Left lobe of liver (tissue), 2 donors: ENCODE measurements at regions not wholly inside any gene's neighbourhood (a gene's known extent, or its start where the extent isn't known, plus 50 kb on each side); places are given as distances from the start of the nearest gene placed in this dataset.

Source experiments
- ATAC-seq: fragments of 200-7000 bp; cut with Tn5 transposase; one replicate; pipeline ENCODE4 v1.9.1; 2020; ENCODE audit warnings: mild to moderate bottlenecking, moderate library complexity
- DNase-seq: peaks from one replicate; pipeline ENCODE4 v3.0.0-alpha.2; 2020; ENCODE audit warnings: low spot score
- donor health status: DM: no; HTN: no; CAD: no; lungs with moderate emphysema.
- donor health status: DM: no; HTN: yes; CAD: no.

DNA sequence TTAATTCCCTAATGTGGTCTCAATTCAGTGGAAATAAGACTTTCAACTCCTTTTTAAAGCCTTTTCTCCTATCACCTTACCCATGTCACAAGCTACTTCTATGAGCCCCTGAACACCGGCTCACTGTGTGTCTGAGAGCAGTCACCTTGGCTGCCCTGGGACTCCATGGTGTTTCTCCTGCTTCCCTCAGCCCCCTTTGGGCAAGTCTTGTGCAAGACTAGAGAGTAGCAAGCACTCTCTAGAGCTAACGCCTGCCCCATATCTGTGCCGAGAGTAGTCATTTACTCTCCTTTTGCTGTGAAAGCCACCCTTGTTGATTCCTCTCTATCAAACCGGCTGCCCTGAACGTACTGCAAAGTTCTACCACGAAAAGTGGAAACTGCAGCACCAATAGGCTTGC lies 77.9 kb upstream of the DAB2 start:
- ATAC-seq (no peak), DNase-seq (no peak)

- no peak for ATAC-seq
- no peak for DNase-seq
Measured at GRCh38 chr5:39501397-39501796, 76.6 kb upstream of the DAB2 start.

GRCh38 chr5:39500551-39501175 lies 75.9 kb upstream of the DAB2 start:
- ATAC-seq, result no peak
- no peak for DNase-seq

- ATAC-seq (no peak), DNase-seq (no peak)
Measured at GRCh38 chr5:39498278-39498952, 73.6 kb upstream of the DAB2 start.

- DNase-seq (no peak), ATAC-seq (no peak)
Measured at GRCh38 chr5:39497322-39497721, 72.5 kb upstream of the DAB2 start.

- ATAC-seq (no peak), DNase-seq (no peak)
Measured at GRCh38 chr5:39495227-39495626, 70.4 kb upstream of the DAB2 start.

- ATAC-seq, result no peak
- DNase-seq, result no peak
Measured at GRCh38 chr5:39494534-39494933, 69.8 kb upstream of the DAB2 start.

DNA sequence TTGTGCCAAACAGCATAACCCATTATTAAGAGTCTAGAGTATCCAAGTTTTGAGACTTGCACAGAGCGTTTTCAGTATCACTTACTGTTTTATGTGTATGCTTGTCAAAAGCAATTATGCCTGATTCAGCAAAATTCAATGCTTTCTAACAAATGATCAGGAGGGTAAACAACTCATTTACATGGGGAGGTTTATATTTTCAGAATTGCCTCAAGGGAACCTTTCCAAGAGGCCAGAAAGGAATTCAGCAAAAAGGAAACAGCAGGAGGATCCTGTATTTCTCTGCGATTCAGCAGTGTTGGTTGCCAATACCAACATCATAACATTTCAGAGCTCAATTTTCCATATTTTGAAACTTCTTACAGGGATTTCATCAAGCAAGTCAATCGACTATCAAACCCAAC lies 69.3 kb upstream of the DAB2 start:
- ATAC-seq (no peak), DNase-seq (no peak)

- ATAC-seq (no peak), DNase-seq (no peak)
Measured at GRCh38 chr5:39491210-39491609, 66.4 kb upstream of the DAB2 start.

DNA sequence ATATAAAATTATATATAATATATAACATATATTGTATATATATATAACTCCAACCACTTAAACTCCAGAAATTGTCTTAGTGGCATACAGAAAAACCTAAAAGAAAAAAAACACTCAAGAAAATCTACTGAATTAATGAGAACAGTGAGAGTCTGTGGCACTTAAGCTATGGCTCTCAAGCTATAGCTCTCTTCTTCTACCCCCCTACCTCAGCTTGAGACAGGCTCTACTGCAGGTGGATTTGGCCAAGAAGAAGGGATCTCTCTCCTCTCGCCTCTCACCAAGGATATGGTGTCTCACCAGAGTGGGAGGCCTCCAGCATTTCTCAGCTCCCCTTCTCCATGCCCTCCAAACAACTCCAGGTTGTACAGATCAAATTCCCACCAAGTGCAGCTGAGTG lies 64.5 kb upstream of the DAB2 start:
- DNase-seq (no peak), ATAC-seq (no peak)

GRCh38 chr5:39486790-39487189 lies 62.0 kb upstream of the DAB2 start:
- ATAC-seq, result no peak
- no peak for DNase-seq

DNA sequence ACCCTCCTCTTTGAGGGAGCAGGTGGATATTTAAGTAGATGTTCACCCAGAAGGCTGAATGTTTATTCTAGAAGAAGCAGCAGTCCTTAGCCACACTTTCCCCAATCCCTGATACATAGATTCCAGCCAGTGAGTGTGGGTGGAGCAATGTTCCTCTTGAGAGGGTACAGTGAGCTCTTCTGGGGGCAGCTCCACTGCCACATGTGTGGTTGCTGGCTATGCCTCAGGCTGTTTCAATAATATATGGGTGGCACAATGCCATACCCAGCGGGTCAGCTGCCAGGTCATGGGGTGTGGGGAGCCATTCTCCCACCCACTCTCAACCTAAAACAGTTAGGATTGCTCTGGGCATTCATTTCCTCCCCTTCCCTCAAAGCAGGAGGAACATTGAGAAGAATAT lies 61.6 kb upstream of the DAB2 start:
- no peak for ATAC-seq
- DNase-seq, result no peak

GRCh38 chr5:39485079-39485478 lies 60.3 kb upstream of the DAB2 start:
- ATAC-seq, result no peak
- DNase-seq, result no peak

DNA sequence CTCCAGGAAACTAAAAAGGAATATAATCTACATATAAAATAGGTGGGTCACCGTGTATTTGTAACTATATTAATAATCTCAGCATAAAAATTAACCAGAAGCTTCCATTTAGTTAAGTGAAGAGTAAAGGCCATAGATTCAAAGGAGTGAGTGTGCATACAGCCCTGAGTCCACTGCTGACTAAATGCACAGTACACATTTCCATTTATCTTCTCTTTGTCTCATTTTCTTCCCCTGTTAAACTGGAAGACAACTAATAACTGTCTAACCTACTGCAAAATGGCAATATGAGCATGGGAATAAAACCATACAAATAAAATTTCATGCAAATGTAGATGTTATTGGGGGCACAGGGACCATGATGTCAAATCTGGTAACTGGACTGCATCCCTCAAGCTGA lies 59.9 kb upstream of the DAB2 start:
- ATAC-seq (no peak), DNase-seq (no peak)

DNA sequence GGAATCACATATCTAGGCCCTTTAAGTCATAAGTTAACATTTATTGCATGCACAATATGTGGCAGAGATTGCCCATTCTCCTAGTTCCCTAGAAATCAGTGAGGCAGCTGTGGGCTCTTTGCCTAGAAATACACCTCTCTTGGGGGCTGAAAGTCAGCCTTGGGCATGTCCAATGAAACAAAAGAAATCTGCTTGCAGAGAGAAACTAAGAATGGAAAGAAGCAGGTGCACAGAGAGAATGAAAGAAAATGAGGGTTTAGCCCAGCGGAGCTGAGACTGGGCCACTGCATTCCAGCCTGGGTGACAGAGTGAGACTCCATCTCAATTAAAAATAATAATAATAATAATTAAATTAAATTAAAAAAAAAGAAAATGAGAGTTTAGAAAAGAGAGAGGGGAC lies 57.3 kb upstream of the DAB2 start:
- no peak for ATAC-seq
- no peak for DNase-seq

GRCh38 chr5:39479537-39479936 lies 54.8 kb upstream of the DAB2 start:
- ATAC-seq (no peak), DNase-seq (no peak)

- DNase-seq (no peak), ATAC-seq (no peak)
Measured at GRCh38 chr5:39478863-39479262, 54.1 kb upstream of the DAB2 start.

DNA sequence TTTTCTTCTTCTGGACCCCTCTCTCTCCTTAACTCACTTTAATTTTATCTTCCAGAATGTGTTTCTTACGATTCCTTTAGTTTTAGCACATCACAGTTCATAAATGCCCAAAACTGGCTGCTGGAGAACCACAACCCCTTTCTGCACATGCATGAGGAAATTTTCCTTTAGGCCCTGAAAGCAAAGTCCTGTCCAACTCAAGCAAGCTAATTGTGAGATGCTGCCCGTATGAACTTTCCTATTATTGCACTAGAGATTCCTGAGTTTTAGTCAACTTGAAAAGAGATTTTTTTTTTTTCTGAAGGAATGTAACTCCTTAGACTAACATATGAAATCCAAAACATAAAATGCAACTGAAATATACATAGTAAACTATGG lies 52.1 kb upstream of the DAB2 start:
- ATAC-seq (no peak), DNase-seq (no peak)

GRCh38 chr5:39475881-39476842 lies 51.4 kb upstream of the DAB2 start:
- DNase-seq (no peak), ATAC-seq (no peak)

GRCh38 chr5:39475159-39475571 lies 50.4 kb upstream of the DAB2 start:
- no peak for ATAC-seq
- no peak for DNase-seq
